ENCODE measurements at regions not wholly inside any gene's neighbourhood (a gene's known extent, or its start where the extent isn't known, plus 50 kb on each side); places are given as distances from the start of the nearest gene placed in this dataset.

GRCh38 chr11:130600139-130600538 is 151.7 kb downstream of the ADAMTS15 start:
- Histone ChIP-seq H3K27me3 (no peaks in the 10 kb centered on the region), H3K36me3 (no peaks in the 10 kb centered on the region), H3K4me1 (peaks cover 0 to 17% (median 9%) of the 10 kb centered on the region in 4 donors), H3K27ac (peak overlapping the region in 2 of 4 donors; percentile 38 to 45), H3K9me3 (no peaks in the 10 kb centered on the region), H3K4me3 (no peak overlapping the region)
- intact Hi-C loops (cut with DNase I; ENCODE audit: low total_unique reads): no loop called here
- in situ Hi-C loops (cut with MboI; ENCODE audit: low pct_ligation_motif_present in 1 of 4, low pct_unique_long_range_greater_than_20kb in 1 of 4, low sequenced_read_pairs in 3 of 4): no loop called here
- DNase-seq: no peak
- no peak for TF ChIP-seq CTCF (IDR thresholded peaks at IDR 0.05)
- TF ChIP-seq POLR2AphosphoS5 (IDR thresholded peaks at IDR 0.05): no peak
- no peak for TF ChIP-seq EP300 (IDR thresholded peaks at IDR 0.05; ENCODE audit: low read depth)
- no peak for TF ChIP-seq POLR2A (IDR thresholded peaks at IDR 0.05)
- WGBS, 2 donors (ENCODE audit: low coverage in 1 of 2): 68 to 75% methylated on average over 4 of the region's 4 CpGs

- Histone ChIP-seq H3K9me3 (no peaks in the 10 kb centered on the region), H3K27me3 (no peaks in the 10 kb centered on the region), H3K4me3 (no peak overlapping the region), H3K27ac (peak overlapping the region; percentile 38 to 62 (median 42)), H3K4me1 (peaks cover 0 to 17% (median 9%) of the 10 kb centered on the region in 4 donors), H3K36me3 (no peaks in the 10 kb centered on the region)
- 71 to 75% methylated on average over 5 of the region's 5 CpGs for WGBS, 2 donors (ENCODE audit: low coverage in 1 of 2)
- DNase-seq: no peak
- TF ChIP-seq CTCF (IDR thresholded peaks at IDR 0.05) (no peak), POLR2AphosphoS5 (IDR thresholded peaks at IDR 0.05) (no peak), POLR2A (IDR thresholded peaks at IDR 0.05) (no peak), EP300 (IDR thresholded peaks at IDR 0.05; ENCODE audit: low read depth) (no peak)
- in situ Hi-C loops (cut with MboI; ENCODE audit: low pct_ligation_motif_present in 1 of 4, low pct_unique_long_range_greater_than_20kb in 1 of 4, low sequenced_read_pairs in 3 of 4) (no loop called here), intact Hi-C loops (cut with DNase I; ENCODE audit: low total_unique reads) (no loop called here)
These were observed 152.2 kb downstream of the ADAMTS15 start for GRCh38 chr11:130600616-130601015.

- Histone ChIP-seq H3K27me3 (no peaks in the 10 kb centered on the region), H3K4me3 (no peak overlapping the region), H3K27ac (peak overlapping the region; percentile 39 to 62 (median 52)), H3K9me3 (no peaks in the 10 kb centered on the region), H3K36me3 (no peaks in the 10 kb centered on the region), H3K4me1 (peaks cover 0 to 17% (median 9%) of the 10 kb centered on the region in 4 donors)
- in situ Hi-C loops (cut with MboI; ENCODE audit: low pct_ligation_motif_present in 1 of 4, low pct_unique_long_range_greater_than_20kb in 1 of 4, low sequenced_read_pairs in 3 of 4) (no loop called here), intact Hi-C loops (cut with DNase I; ENCODE audit: low total_unique reads) (no loop called here)
- peak; percentile 63 for DNase-seq
- peak; percentile 24 to 45 (median 26) for TF ChIP-seq POLR2AphosphoS5 (IDR thresholded peaks at IDR 0.05)
- no peak for TF ChIP-seq EP300 (IDR thresholded peaks at IDR 0.05; ENCODE audit: low read depth)
- 50 to 56% methylated on average over 5 to 8 of the region's 8 CpGs for WGBS, 2 donors (ENCODE audit: low coverage in 1 of 2)
These were observed 152.7 kb downstream of the ADAMTS15 start for GRCh38 chr11:130601141-130601540.

DNA sequence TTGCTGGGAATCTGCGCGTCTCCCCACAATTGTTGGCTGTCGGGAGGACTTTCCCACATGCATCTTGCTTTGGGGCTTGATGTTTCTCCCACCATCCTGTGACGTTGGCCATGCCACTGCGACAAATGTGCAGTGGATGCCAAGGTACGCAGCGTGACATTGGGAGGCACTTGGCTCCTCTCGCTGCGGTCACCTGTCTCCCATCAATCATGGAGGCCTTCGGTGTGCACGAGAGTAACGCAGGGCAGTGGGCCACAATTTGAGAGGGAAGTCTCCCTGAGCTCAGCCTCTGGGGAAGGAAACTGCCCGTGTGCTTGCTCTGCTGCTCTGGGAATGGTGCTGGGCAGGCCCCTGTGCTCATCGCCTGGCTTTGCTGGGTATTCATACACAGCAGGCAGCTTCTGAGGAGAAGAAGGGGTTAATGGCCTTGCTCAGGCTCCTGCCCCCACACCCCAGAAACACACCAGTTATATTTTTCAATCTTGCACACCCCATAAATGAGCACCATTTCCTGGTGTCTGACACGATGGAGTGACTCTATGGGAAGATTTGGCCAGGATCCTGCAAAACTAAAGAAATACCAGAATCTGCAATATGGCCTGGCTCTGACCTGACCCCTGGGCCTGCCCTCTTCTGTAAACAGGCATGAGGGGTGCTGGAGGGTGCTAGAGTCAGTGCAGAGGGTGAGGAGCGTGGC is 153.5 kb downstream of the ADAMTS15 start:
- no peaks in the 10 kb centered on the region for H3K36me3 ChIP-seq
- no peak for DNase-seq
- H3K4me3 ChIP-seq: no peak overlapping the region
- H3K9me3 ChIP-seq: no peaks in the 10 kb centered on the region
- TF ChIP-seq EP300 (IDR thresholded peaks at IDR 0.05; ENCODE audit: low read depth) (no peak), POLR2AphosphoS5 (IDR thresholded peaks at IDR 0.05) (no peak), CTCF (IDR thresholded peaks at IDR 0.05) (no peak), POLR2A (IDR thresholded peaks at IDR 0.05) (no peak)
- 92% methylated on average over 16 of the region's 16 CpGs; no CpG with 5 or more reads in 1 of the 2 donors for WGBS, 2 donors (ENCODE audit: low coverage in 1 of 2)
- in situ Hi-C loops (cut with MboI; ENCODE audit: low pct_ligation_motif_present in 1 of 4, low pct_unique_long_range_greater_than_20kb in 1 of 4, low sequenced_read_pairs in 3 of 4): no loop called here
- intact Hi-C loops (cut with DNase I; ENCODE audit: low total_unique reads): no loop called here
- H3K27ac ChIP-seq: peak overlapping the region; percentile 33 to 62 (median 52)
- H3K4me1 ChIP-seq: peaks cover 0 to 17% (median 10%) of the 10 kb centered on the region in 4 donors
- no peaks in the 10 kb centered on the region for H3K27me3 ChIP-seq

Measured in transverse colon (tissue), 4 donors.